ENCODE measurements at regions not wholly inside any gene's neighbourhood (a gene's known extent, or its start where the extent isn't known, plus 50 kb on each side); places are given as distances from the start of the nearest gene placed in this dataset.

DNA sequence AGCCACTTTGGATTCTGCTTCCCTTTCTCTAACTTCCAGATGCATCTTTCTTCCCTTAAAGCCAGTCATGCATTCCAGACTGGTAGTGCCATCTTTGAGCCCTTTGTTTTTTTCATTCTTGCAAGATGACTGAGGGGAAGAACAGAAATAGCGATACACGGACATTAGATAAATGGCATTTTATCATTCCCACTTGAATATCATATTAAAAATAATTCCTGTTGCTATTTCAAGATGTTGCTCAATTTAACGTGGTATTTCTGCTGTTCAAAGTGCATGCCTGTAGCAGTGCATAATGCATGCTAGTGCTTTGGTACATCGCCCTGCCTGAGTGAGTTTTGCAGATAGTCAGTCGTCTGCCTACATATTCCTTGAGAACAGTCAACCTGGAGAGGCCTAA, 140.6 kb upstream of the FRY start:
- TF ChIP-seq, protein P1, sequence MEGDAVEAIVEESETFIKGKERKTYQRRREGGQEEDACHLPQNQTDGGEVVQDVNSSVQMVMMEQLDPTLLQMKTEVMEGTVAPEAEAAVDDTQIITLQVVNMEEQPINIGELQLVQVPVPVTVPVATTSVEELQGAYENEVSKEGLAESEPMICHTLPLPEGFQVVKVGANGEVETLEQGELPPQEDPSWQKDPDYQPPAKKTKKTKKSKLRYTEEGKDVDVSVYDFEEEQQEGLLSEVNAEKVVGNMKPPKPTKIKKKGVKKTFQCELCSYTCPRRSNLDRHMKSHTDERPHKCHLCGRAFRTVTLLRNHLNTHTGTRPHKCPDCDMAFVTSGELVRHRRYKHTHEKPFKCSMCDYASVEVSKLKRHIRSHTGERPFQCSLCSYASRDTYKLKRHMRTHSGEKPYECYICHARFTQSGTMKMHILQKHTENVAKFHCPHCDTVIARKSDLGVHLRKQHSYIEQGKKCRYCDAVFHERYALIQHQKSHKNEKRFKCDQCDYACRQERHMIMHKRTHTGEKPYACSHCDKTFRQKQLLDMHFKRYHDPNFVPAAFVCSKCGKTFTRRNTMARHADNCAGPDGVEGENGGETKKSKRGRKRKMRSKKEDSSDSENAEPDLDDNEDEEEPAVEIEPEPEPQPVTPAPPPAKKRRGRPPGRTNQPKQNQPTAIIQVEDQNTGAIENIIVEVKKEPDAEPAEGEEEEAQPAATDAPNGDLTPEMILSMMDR (IDR thresholded peaks at IDR 0.05) = no peak
- TF ChIP-seq EZH2 (IDR thresholded peaks at IDR 0.05) = no peak
